ENCODE measurements at regions not wholly inside any gene's neighbourhood (a gene's known extent, or its start where the extent isn't known, plus 50 kb on each side); places are given as distances from the start of the nearest gene placed in this dataset.

DNA sequence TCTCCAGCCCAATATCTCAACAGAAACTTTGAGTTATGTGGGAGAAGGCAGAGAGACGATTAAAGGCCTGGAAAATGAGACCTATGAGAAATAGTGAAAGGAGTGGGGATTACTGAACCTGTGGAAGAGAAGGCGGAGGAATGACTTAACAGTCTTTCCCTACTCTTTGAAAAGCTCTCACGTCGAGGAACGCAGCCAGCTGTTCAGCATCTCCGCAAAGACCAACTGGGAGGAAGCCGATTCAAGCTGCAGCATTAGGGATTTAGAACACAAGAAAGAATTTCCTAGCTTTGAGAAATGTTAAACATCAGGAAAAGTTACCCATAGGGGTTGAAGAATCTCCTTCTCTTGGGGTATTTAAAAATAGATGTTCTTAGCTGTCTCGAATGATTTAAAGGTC lies 233.2 kb upstream of the PARD3B start:
- Histone ChIP-seq H3K4me3 (no peak overlapping the region), H3K27ac (replicated peaks in 1 of 4) (no peak overlapping the region), H3K9me3 (no peaks in the 10 kb centered on the region), H3K27me3 (no peaks in the 10 kb centered on the region), H3K4me1 (peaks cover 0 to 23% (median 13%) of the 10 kb centered on the region in 4 donors), H3K36me3 (no peaks in the 10 kb centered on the region)
- TF ChIP-seq CTCF (IDR thresholded peaks at IDR 0.05) (no peak), POLR2AphosphoS5 (IDR thresholded peaks at IDR 0.05) (no peak), POLR2A (IDR thresholded peaks at IDR 0.05; ENCODE audit: low read depth) (no peak), EP300 (IDR thresholded peaks at IDR 0.05) (no peak)
- intact Hi-C loops (cut with DNase I), result no loop called here
- no peak for DNase-seq (ENCODE audit: extremely low spot score)
- WGBS, result 68% methylated on average over 8 of the region's 8 CpGs

- Histone ChIP-seq H3K27me3 (no peaks in the 10 kb centered on the region), H3K9me3 (no peaks in the 10 kb centered on the region), H3K4me1 (peaks cover 0 to 23% (median 13%) of the 10 kb centered on the region in 4 donors), H3K4me3 (no peak overlapping the region), H3K36me3 (no peaks in the 10 kb centered on the region), H3K27ac (replicated peaks in 1 of 4) (no peak overlapping the region)
- no peak for TF ChIP-seq CTCF (IDR thresholded peaks at IDR 0.05)
- TF ChIP-seq EP300 (IDR thresholded peaks at IDR 0.05), result no peak
- TF ChIP-seq POLR2AphosphoS5 (IDR thresholded peaks at IDR 0.05), result no peak
- intact Hi-C loops (cut with DNase I), result no loop called here
- DNase-seq (ENCODE audit: extremely low spot score), result no peak
- whole genome bisulfite sequencing, result 90% methylated on average over 1 of the region's 1 CpG
These were observed 232.0 kb upstream of the PARD3B start for GRCh38 chr2:204313256-204313655.

- Histone ChIP-seq H3K27me3 (no peaks in the 10 kb centered on the region), H3K4me3 (peak overlapping the region; percentile 15 to 53 (median 30)), H3K36me3 (no peaks in the 10 kb centered on the region), H3K4me1 (peaks cover 0 to 23% (median 13%) of the 10 kb centered on the region in 4 donors), H3K27ac (replicated peaks in 1 of 4) (peak overlapping the region; percentile 5 to 57 (median 40)), H3K9me3 (no peaks in the 10 kb centered on the region)
- intact Hi-C loops (cut with DNase I), result no loop called here
- TF ChIP-seq POLR2A (IDR thresholded peaks at IDR 0.05; ENCODE audit: low read depth), result no peak
- TF ChIP-seq POLR2AphosphoS5 (IDR thresholded peaks at IDR 0.05), result peak in 1 of 2 donors; percentile 61
- no peak for TF ChIP-seq EP300 (IDR thresholded peaks at IDR 0.05)
- WGBS, result 30% methylated on average over 13 of the region's 13 CpGs
- DNase-seq (ENCODE audit: extremely low spot score), result no peak
These were observed 230.0 kb upstream of the PARD3B start for GRCh38 chr2:204315236-204315662.

GRCh38 chr2:204317640-204318039 lies 227.6 kb upstream of the PARD3B start:
- Histone ChIP-seq H3K4me3 (no peak overlapping the region), H3K27ac (replicated peaks in 1 of 4) (no peak overlapping the region), H3K36me3 (no peaks in the 10 kb centered on the region), H3K27me3 (no peaks in the 10 kb centered on the region), H3K4me1 (peaks cover 5 to 23% (median 17%) of the 10 kb centered on the region in 4 donors), H3K9me3 (no peaks in the 10 kb centered on the region)
- DNase-seq (ENCODE audit: extremely low spot score), result no peak
- TF ChIP-seq CTCF (IDR thresholded peaks at IDR 0.05), result no peak
- TF ChIP-seq EP300 (IDR thresholded peaks at IDR 0.05), result no peak
- TF ChIP-seq POLR2A (IDR thresholded peaks at IDR 0.05; ENCODE audit: low read depth), result no peak
- TF ChIP-seq POLR2AphosphoS5 (IDR thresholded peaks at IDR 0.05), result no peak
- 94% methylated on average over 5 of the region's 5 CpGs for WGBS
- intact Hi-C loops (cut with DNase I), result no loop called here

GRCh38 chr2:204321027-204321800 lies 224.1 kb upstream of the PARD3B start:
- intact Hi-C loops (cut with DNase I), result no loop called here
- Histone ChIP-seq H3K36me3 (no peaks in the 10 kb centered on the region), H3K4me1 (peaks cover 6 to 21% (median 7%) of the 10 kb centered on the region in 4 donors), H3K27me3 (no peaks in the 10 kb centered on the region), H3K4me3 (no peak overlapping the region), H3K27ac (replicated peaks in 1 of 4) (peak overlapping the region in 1 of 4 donors; percentile 18), H3K9me3 (no peaks in the 10 kb centered on the region)
- DNase-seq (ENCODE audit: extremely low spot score), result no peak
- TF ChIP-seq EP300 (IDR thresholded peaks at IDR 0.05), result no peak
- TF ChIP-seq POLR2A (IDR thresholded peaks at IDR 0.05; ENCODE audit: low read depth), result no peak
- no peak for TF ChIP-seq CTCF (IDR thresholded peaks at IDR 0.05)
- TF ChIP-seq POLR2AphosphoS5 (IDR thresholded peaks at IDR 0.05), result no peak
- 91% methylated on average over 10 of the region's 10 CpGs for WGBS

Data from esophagus muscularis mucosa (tissue), 4 donors.